Stimulated activated CD4-positive, alpha-beta T cell treated with anti-CD3 and anti-CD28 coated beads, Interleukin-1b, Interleukin-23, amount 100 ng/mL, for 24 hours (primary cell): ENCODE measurements at regions not wholly inside any gene's neighbourhood (a gene's known extent, or its start where the extent isn't known, plus 50 kb on each side); places are given as distances from the start of the nearest gene placed in this dataset.
"Not testable (repeated sequence)": the region's sequence is repeated elsewhere in the genome, so short reads cannot be mapped to it uniquely, and the experiment has no call there.

ENCODE experiments used
- DNase-seq, 4 experiments: peaks; one replicate each; pipeline ENCODE4 v3.0.0-alpha.2; 2020; ENCODE audit warnings: low read depth in 4 of 4, low spot score in 1 of 4

- no peak for DNase-seq
Observed at GRCh38 chr4:66219401-66219800, 549.1 kb upstream of the EPHA5 start.

DNA sequence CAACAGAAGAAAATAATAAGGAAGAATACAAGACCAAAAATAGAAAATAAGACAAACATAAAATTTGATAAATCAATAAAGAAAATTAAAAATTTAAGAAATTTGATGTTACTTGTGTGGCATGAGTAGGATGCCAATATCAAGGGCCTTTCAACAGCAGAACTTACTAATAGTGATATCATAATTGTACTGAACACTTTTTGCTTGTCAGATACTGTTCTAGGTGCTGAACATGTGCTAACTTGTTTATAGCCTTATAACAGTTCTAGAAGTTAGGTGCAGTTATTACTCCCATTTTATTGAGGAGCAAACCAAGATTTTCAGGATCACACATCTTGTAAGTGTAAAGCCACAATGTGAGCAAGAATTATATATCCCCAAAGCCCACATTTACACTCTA is 546.0 kb upstream of the EPHA5 start:
- DNase-seq = no peak

DNA sequence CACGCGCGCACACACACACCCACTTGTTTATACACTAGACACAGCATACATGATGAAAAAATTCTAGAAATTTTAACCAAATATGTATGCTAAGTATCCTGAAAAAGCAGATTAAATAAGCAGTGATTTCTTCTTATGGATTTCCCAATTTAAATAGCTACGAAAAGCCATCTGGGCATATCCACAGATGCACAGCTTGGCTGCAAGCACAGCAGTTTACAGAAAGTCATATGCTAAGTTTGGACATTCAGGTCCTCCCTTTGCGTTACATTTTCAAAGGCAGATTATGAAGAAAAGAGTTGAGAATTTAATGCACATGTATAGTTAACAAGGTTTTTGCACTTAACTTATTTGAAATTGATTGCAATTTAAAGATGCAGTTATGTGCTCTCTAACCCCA is 542.2 kb upstream of the EPHA5 start:
- DNase-seq = no peak

DNA sequence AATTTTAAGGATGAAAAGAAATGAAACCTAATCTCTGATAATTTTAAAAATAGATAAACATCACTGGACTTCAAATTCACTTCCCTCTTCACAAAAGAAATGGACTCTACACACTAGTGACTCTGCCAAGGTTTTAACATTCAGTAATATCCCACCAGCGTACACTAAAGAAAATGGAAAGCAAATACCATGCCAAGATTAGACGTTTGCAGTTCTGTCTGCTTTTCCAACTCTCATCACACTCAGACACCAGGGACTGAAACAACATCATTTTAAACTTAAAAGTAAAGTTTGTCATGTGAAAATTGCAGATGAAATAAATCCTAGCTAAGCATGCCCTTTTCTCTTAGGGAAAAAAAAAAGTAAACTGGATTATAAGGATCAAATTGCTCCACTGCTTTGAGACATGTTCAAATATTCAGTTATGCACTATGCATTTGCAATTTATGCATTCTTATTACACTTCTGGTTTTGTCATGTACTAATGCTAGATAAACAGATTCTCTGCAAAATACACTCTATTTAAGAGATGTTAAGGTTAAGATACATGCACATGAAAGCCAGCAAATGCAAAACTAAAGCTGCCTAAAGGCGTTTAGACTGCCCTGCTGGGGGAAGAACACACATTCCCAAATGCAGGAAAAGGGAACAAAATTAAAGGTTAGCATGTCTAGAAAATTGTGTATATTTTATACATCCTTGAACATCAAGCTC is 534.4 kb upstream of the EPHA5 start:
- DNase-seq = no peak

GRCh38 chr4:66202870-66203269 is 532.6 kb upstream of the EPHA5 start:
- DNase-seq = no peak

GRCh38 chr4:66197451-66197850 is 527.2 kb upstream of the EPHA5 start:
- no peak for DNase-seq

GRCh38 chr4:66193487-66193886 is 523.2 kb upstream of the EPHA5 start:
- DNase-seq = no peak

DNA sequence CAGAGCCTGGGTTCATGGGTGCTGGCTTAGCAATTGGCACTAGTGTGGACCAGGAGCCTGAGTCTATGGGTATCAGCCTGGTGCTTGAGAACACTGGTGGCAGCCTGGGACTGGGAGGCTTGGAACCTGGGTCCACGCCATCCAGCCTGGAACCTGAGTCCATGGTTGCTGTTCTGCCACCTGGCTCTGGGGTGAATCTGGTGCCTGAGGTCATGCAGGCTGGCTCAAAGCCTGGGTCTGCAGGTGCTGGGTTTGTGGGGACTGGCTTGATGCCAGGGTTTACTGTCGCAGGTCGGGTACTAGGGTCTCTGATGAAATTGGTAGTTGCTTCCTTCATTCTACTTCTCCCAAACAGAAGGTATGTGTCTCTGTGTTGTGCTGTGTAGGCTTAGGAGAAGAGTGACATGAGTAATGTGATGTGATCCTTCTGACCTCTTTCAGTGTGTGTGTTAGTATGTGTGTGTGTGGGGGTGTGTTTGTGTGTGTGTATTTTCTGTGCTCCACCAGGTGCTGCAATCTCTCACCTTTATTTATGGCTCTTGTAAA is 517.0 kb upstream of the EPHA5 start:
- DNase-seq = no peak

DNA sequence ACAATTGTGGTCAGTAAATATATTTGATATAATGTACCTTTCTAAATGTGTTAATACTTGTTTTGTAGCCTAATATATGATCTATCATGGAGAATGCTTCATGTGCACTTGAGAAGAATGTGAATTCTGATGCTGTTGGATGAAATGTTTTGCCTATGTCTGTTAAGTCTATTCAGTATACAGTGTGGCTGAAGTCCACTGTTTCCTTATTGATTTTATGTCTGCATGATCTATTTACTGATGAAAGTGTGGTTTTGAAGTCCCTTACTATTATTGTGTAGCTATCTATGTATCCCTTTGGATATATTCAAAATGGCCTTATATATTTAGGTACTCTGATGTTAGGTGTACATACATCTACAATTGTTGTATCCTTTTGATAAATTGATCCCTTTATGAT is 515.8 kb upstream of the EPHA5 start:
- no peak for DNase-seq

DNA sequence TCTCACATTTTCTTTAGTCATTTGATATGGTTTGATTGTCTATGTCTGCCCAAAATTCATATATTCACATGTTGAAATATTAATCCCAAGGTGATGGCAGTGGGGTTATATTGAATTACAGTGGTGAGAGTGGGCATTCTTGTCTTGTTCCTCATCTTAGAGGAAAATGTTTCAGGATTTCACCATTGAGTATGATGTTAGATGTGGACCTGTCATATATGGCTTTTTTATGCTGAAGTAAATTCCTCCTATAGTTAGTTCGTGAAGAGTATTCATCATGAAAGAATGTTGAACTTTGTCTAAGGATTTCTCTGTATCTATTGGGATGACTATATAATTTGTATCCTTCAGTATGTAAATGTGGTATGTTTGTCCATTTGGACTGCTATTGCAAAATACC is 512.3 kb upstream of the EPHA5 start:
- no peak for DNase-seq

GRCh38 chr4:66178906-66179305 is 508.6 kb upstream of the EPHA5 start:
- DNase-seq = no peak

DNA sequence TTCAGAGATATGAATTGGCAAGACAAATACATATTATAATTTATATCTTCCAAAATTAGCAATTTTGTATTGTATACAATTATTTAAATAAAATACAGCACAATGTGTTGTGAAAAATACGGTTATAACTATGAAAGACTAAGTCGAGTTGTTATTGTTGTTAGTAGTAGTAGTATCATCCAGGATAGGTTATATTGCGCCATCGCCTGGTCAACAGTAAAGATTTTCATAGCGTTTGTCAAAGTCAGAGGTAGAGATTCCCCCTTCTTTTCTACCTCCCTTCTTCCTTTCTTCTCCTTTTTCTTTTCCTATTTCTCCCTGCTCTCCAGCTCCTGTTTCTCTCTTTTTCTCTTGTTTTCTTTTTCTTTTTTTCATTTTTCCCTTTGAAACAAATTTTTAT is 499.1 kb upstream of the EPHA5 start:
- DNase-seq = no peak

- no peak for DNase-seq
Observed at GRCh38 chr4:66164869-66165268, 494.6 kb upstream of the EPHA5 start.

GRCh38 chr4:66160606-66161005 is 490.3 kb upstream of the EPHA5 start:
- DNase-seq = no peak

DNA sequence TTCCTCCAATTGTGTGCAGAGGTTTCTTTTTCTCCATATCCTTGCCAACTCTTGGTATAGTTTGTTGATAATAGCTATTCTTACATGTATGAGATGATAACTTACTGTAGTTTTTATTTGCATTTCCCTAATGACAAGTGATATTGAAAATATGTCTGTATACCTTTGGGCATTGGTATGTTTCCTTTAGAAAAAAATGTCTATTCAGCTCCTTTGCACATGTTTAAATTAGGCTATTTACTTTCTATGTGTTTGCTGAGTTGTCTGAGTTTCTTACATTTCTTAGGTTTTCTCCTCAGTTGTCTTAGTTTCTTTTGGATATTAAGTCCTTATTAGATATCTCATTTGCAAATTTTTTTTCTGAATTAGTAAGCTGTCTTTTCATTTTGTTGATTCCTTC is 487.3 kb upstream of the EPHA5 start:
- no peak for DNase-seq

- DNase-seq = no peak
Observed at GRCh38 chr4:66130042-66130441, 459.8 kb upstream of the EPHA5 start.

DNA sequence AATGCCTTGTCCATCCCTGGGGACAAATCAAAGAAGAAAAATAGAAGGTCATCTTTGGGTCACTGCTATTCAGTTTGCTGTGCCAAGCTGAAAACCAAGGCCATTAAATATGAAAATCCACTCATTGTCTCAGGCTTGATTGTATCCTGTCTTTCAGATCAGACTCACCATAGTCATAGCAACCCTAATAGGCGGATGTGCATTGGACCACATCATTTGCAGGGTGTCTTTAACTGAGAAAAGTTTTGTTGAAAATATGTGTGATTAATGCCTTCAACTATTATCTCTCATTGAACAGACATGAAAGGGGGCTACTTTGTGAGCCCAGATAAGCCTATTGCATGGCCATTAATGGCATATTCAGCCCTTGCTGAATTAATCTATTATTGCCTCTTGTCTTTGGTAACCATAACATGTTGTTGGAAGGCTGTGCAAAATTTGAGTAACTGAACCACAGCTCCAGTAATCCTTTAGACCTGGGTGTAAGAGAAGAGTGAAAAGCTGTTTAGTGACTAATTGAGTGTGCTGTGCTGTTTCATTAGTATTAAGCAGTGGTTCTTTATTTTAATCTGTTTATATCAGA is 453.6 kb upstream of the EPHA5 start:
- no peak for DNase-seq

DNA sequence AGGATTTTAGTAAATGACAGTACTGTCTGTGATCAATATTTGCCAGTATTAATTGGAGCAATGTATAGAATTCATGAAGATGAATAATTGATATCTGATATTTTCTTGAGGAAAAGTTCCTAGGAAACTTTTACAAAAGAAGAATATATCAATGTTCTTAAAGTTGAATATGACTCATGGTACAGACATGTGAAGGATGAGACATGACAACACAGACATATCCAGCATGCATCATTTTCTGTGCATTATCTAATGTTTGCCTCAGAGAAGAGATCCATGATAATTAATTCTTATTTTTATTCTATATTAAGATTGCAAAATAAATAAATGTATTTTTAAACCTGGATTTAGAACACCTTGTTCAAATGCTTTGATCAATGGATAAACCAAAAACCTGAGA is 452.9 kb upstream of the EPHA5 start:
- no peak for DNase-seq

- DNase-seq = not testable (repeated sequence)
Observed at GRCh38 chr4:66115231-66115630, 444.9 kb upstream of the EPHA5 start.

DNA sequence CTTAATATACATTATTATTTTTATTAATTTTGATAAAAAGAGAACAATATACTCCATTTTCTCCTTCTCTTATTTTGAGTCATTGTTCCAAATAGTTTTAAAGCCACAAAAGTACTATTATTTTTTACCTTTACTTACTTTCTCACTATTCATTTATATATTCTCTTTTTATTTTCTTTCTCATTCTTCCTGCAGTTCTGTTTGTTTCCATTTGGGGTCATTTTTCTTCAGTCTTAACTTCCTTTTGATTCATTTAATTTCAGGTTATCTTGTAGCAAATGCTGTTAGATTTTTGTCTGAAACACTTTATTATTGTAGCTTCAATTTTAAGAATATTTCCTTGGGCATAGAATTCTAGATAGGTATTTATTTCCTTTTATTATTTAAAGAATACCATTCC is 438.6 kb upstream of the EPHA5 start:
- DNase-seq = no peak

- no peak for DNase-seq
Observed at GRCh38 chr4:66097218-66097617, 426.9 kb upstream of the EPHA5 start.

GRCh38 chr4:66095065-66095464 is 424.8 kb upstream of the EPHA5 start:
- no peak for DNase-seq

DNA sequence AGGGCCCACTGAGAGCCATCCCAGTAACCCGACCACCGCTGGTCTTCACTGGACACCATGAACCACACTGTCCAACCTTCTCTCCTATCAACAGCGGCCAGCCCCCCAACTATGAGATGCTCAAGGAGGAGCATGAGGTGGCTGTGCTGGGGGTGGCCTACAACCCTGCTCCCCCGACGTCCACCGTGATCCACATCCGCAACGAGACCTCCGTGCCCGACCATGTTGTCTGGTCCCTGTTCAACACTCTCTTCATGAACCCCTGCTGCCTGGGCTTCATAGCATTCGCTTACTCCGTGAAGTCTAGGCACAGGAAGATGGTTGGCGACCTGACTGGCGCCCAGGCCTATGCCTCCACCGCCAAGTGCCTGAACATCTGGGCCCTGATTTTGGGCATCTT is 423.8 kb upstream of the EPHA5 start:
- no peak for DNase-seq
